Fibroblast of lung (primary cell): ENCODE measurements at regions not wholly inside any gene's neighbourhood (a gene's known extent, or its start where the extent isn't known, plus 50 kb on each side); places are given as distances from the start of the nearest gene placed in this dataset.
A peak's percentile ranks its signal among the peaks of the same experiment; 100 is the strongest.
"Not testable (repeated sequence)": the region's sequence is repeated elsewhere in the genome, so short reads cannot be mapped to it uniquely, and the experiment has no call there.

Experiments used
- DNase-seq, 2 donors: peaks; one replicate each; pipeline versions ENCODE4 v3.0.0 to v3.0.0-alpha.2; 2010; ENCODE audit warnings: low read depth in 2 of 2
- H2AFZ ChIP-seq: 2 replicates; pipeline ENCODE4 v1.5.1; 2012; ENCODE audit warnings: low read length, control low read depth, inconsistent platforms
- H3K27ac ChIP-seq: 2 replicates; pipeline ENCODE4 v1.5.1; 2011; ENCODE audit warnings: low read length, control low read depth; ENCODE audit not compliant: insufficient read depth
- H3K27me3 ChIP-seq: 2 replicates; pipeline ENCODE4 v1.5.1; 2011; ENCODE audit warnings: mild to moderate bottlenecking, low read length; ENCODE audit not compliant: control insufficient read depth, insufficient read depth
- H3K36me3 ChIP-seq: 2 replicates; pipeline ENCODE4 v1.5.1; 2011; ENCODE audit warnings: low read length; ENCODE audit not compliant: control insufficient read depth, insufficient read depth
- H3K4me1 ChIP-seq: 2 replicates; pipeline ENCODE4 v1.5.1; 2011; ENCODE audit warnings: low read length; ENCODE audit not compliant: control insufficient read depth, insufficient read depth; ENCODE audit errors: extremely low read depth
- H3K4me2 ChIP-seq: 2 replicates; pipeline ENCODE4 v1.5.1; 2011; ENCODE audit warnings: low read length, control low read depth; ENCODE audit not compliant: insufficient read depth; ENCODE audit errors: extremely low read depth
- H3K4me3 ChIP-seq, 4 experiments: fragments of 200-600 bp in 1 of 4; sonication (generic) in 1 of 4; replicated peaks in 1 of 4; 2 replicates each; pipeline ENCODE4 v1.5.1; 2011 to 2016; ENCODE audit warnings: low read length in 4 of 4, low read depth in 3 of 4, mild to moderate bottlenecking in 3 of 4, control low read depth in 2 of 4, inconsistent platforms in 1 of 4, mixed read lengths in 1 of 4; ENCODE audit not compliant: insufficient read depth in 1 of 4; ENCODE audit errors: control extremely low read depth in 1 of 4
- H3K79me2 ChIP-seq: 2 replicates; pipeline ENCODE4 v1.5.1; 2012; ENCODE audit warnings: mild to moderate bottlenecking, low read length, inconsistent platforms; ENCODE audit not compliant: control insufficient read depth, insufficient read depth
- H3K9ac ChIP-seq: 2 replicates; pipeline ENCODE4 v1.5.1; 2011; ENCODE audit warnings: mild to moderate bottlenecking, low read length, control low read depth; ENCODE audit not compliant: insufficient read depth
- H3K9me3 ChIP-seq: 2 replicates; pipeline ENCODE4 v1.5.1; 2012; ENCODE audit warnings: low read depth, low read length; ENCODE audit not compliant: control insufficient read depth, insufficient read depth
- H4K20me1 ChIP-seq: 2 replicates; pipeline ENCODE4 v1.5.1; 2011; ENCODE audit warnings: low read length; ENCODE audit not compliant: control insufficient read depth, insufficient read depth; ENCODE audit errors: extremely low read depth
- CTCF ChIP-seq, 2 donors: IDR thresholded peaks in 1 of 2; conservative IDR thresholded peaks in 1 of 2; 1 replicate in 1 of 2; 2 replicates in 1 of 2; pipeline ENCODE4 v1.5.1; 2011 to 2012; ENCODE audit warnings: low read length in 2 of 2, control low read depth in 1 of 2, inconsistent platforms in 1 of 2, low read depth in 1 of 2, mild to moderate bottlenecking in 1 of 2
- EZH2 ChIP-seq: IDR thresholded peaks from 2 replicates; pipeline ENCODE4 v1.5.1; 2012; ENCODE audit warnings: low read length, control low read depth, mild to moderate bottlenecking; ENCODE audit errors: missing control alignments

- no peaks in the 10 kb centered on the region for H3K36me3 ChIP-seq
- no peak overlapping the region for H3K9ac ChIP-seq
- no peak overlapping the region for H3K27ac ChIP-seq
- H3K4me2 ChIP-seq = no peak overlapping the region
- no peaks in the 10 kb centered on the region for H3K79me2 ChIP-seq
- DNase-seq = no peak
- H2AFZ ChIP-seq = no peak overlapping the region
- TF ChIP-seq CTCF (conservative IDR thresholded peaks at IDR 0.05 in 1 of 2, IDR thresholded peaks at IDR 0.05 in 1 of 2; ENCODE audit: low read depth in 1 of 2, low read length in 2 of 2) = no peak
- TF ChIP-seq EZH2 = no peak
- H3K27me3 ChIP-seq = no peaks in the 10 kb centered on the region
- no peaks in the 10 kb centered on the region for H3K9me3 ChIP-seq
- H3K4me3 ChIP-seq = no peak overlapping the region
- no peaks in the 10 kb centered on the region for H4K20me1 ChIP-seq
- H3K4me1 ChIP-seq = no peaks in the 10 kb centered on the region
These were observed 152.2 kb downstream of the LIPI start for GRCh38 chr21:14058566-14058965.

GRCh38 chr21:14057841-14058481, 152.8 kb downstream of the LIPI start:
- not testable (repeated sequence) for H3K79me2 ChIP-seq, H3K27ac ChIP-seq, H3K4me2 ChIP-seq, H2AFZ ChIP-seq, H3K9ac ChIP-seq, H3K27me3 ChIP-seq, H4K20me1 ChIP-seq, H3K4me3 ChIP-seq, H3K36me3 ChIP-seq, H3K4me1 ChIP-seq, H3K9me3 ChIP-seq
- peak; percentile 20 to 25 for DNase-seq

- Histone ChIP-seq H3K4me2 (no peak overlapping the region), H3K4me1 (no peaks in the 10 kb centered on the region), H3K9me3 (no peaks in the 10 kb centered on the region), H3K27me3 (no peaks in the 10 kb centered on the region), H2AFZ (no peak overlapping the region), H3K4me3 (no peak overlapping the region), H3K79me2 (no peaks in the 10 kb centered on the region), H3K27ac (no peak overlapping the region), H3K36me3 (no peaks in the 10 kb centered on the region), H3K9ac (no peak overlapping the region), H4K20me1 (no peaks in the 10 kb centered on the region)
- TF ChIP-seq EZH2 (no peak), CTCF (conservative IDR thresholded peaks at IDR 0.05 in 1 of 2, IDR thresholded peaks at IDR 0.05 in 1 of 2; ENCODE audit: low read depth in 1 of 2, low read length in 2 of 2) (no peak)
- no peak for DNase-seq
These were observed 153.4 kb downstream of the LIPI start for GRCh38 chr21:14057313-14057712.
